Activated naive CD8-positive, alpha-beta T cell treated with anti-CD3 and anti-CD28 coated beads, Interleukin-2, amount 50 U/mL, for 16 hours (primary cell): ENCODE measurements at regions not wholly inside any gene's neighbourhood (a gene's known extent, or its start where the extent isn't known, plus 50 kb on each side); places are given as distances from the start of the nearest gene placed in this dataset.

Experiments used
- DNase-seq: peaks from one replicate; pipeline ENCODE4 v3.0.0-alpha.2; 2020; ENCODE audit warnings: low read depth, low spot score

DNA sequence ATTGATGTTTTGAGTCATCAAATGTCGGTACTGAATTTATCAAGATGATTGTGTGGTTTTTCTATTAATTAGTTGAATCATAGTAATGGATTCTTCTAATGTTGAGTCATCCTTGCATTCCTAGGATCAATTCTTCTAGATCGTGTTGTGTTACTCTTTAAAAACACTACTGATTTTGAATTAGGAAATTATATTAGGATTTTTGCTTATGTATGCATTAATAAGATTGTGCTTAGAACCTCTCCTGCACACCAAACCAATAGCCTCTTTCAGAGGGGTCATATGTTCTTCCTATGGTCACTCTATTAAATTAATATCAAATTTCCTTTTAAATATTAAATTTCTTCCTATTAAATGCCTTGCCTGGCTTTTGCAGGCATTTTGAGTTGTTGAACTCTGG is 151.7 kb upstream of the TOPAZ1 start:
- DNase-seq: no peak

DNA sequence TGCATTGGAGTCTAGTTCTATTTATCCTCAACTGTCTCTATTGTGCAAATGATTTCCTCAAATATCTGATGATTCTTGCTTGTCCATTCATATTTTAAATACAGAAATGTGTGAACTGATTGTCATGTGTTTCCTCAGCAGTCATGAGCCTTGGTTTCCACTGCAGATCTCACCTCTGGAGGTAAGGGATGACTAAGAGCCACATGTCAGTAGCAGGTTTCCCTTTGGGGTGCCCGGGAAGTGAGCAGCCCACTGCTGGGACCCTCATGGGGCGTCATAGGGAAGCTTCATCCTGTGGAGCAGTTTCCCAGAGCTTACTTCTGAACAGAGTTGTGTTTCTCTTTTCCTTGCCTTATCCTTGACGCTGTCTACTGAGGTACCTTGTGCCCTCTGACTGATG is 149.2 kb upstream of the TOPAZ1 start:
- DNase-seq: no peak

DNA sequence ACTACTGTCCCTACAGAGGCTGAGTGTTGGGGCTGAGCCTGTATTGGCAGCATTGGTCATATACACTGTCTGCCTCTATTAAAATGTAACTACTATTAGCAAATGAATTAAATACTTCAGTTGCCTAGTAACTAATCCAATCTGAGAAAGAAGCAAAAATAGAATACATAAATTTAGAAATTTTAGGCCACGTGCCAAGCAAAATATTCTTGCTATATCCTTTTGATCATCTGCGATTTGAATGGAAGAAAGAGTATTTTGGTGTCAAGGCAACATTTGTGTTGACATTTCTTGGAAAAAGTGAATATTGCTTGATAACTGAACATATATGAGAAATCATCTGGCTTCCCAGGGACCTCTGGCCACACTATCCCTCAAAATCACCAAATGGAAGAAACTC is 148.2 kb upstream of the TOPAZ1 start:
- DNase-seq: no peak

DNA sequence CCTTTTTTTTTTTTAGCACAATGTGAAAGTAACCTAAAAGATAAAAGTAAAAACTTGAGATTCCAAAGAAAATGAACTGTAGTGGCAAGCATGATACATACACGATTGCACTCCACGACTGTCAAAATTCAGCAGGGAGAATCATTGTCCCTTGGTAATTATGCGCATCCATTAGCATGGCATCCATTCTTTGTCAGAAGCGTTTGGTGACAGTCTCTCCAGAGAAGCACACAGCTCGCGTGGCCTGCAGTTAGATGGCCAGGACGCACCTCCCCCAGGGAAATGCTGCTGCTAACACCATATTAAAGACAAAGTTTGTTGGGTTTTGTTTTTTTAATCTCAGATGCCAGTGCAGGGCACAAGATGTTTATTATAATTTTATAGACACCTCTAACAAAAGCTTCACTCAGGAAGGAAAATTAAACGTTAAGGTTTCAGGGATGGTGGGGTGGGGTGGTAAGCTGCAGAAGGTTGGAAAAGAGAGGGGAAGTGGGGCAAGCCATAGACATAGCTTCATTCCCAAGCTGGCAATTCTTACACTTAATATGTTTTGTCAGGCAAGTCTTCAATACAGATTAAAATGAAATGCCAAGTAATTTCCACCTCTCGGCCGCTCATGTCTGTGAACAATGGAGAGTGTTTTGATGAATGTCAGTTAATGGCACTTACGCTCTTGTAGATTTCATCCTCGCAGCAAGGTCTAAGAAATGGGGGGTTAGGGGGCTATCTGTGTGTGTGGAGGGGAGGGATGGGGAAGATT is 142.8 kb upstream of the TOPAZ1 start:
- no peak for DNase-seq

DNA sequence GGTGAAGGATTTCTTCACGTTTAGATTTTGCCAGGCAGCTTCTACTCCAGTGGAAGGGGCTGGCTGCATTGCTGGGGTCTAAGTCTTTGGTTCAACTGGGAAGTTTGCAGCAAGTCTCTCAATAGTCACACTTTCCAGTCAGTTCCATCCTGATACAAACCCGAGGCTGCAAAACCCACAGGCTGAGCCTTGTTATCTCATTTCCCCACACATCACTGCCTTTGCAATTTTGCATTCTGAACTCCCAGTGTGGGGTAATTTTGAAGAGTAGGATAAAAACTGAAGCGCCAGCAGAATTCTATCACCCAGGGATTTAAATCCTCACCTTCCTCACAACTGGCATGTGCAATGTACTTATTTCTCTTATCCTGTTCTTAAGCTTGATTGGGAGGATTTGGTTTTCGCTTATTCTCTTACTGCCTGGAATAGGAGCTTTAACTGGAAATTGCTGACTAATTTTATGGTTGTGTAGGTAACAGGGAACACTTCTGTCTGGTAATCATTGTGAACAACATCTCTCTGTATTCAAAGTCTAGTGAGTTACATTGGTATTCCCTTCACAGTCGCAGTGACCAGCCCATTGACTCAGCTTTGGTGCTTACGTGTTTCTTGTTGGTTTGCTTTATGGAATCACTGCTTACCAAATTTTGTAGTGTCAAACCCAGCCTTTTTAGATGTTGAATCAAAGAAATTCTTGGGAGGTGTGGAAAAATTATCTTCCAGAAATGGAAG is 142.0 kb upstream of the TOPAZ1 start:
- DNase-seq: no peak

DNA sequence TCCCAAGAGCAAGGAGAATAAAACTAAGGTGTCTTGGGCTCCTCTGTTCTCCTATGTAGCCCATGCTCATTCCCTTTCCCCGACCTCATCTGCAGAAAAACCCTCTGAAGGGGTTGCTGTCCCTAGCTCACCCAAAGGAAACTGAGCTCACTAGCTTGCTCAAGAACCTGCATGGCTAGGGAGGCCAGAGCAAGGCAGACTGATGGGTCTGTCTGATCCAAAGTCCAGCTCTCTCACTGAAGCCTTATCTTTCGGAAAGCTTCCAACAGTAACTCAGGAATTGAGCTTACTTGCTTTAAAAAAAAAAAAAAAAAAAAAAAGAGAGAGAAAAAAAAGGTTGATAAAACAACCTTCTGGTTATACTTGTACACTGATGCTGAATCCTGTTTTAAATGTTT is 141.4 kb upstream of the TOPAZ1 start:
- DNase-seq: no peak

DNA sequence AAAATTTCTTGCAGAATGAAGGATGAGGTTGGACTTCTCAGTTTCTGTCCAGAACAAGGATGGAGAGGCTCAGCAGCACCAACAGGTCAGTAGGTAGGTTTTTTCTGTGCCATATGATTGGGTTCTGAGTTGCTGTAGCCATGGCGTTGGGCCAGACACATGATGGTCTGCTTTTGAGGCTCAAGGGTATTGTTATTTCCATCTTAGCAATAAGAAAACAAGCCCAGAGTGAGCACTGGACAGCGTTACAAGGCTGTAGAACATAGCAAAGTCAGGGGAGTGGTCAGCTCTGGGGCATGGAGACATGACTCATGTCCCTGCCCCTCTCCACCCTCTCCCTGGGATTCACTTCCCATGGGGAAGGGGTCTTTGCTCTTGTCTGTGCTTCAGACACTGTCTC is 137.6 kb upstream of the TOPAZ1 start:
- DNase-seq: no peak

DNA sequence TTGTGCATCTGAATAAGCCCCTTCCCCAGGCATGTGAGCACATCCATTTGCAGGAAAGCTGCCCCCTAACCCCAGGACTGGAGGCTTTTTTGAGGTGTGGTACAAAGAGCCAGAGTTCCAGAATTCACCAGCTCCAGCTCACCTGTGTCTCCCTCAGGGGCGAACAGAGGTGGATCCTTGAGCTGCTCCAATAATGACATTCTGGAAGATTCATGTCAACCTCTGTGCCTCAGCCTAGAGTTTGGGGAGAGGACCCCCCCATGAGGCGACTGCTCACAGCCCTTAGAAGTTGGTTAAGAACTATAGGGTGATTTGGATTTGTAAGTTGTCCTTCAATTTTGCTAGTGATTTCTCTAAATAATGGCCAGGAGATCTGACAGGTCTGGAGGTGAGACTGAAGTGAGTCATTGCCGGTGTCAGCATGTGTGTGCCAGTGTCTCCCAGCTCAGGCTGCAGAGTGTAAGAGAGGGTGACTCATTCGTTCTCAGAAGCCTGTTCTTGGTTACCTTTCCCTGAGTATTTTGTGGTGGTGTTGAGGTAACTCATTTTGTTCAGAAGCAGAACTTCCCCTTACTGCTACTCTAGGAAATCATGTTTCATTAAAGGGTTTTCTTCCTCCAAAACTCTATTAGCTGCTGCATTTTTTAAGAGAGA is 136.9 kb upstream of the TOPAZ1 start:
- DNase-seq: peak; percentile 18

DNA sequence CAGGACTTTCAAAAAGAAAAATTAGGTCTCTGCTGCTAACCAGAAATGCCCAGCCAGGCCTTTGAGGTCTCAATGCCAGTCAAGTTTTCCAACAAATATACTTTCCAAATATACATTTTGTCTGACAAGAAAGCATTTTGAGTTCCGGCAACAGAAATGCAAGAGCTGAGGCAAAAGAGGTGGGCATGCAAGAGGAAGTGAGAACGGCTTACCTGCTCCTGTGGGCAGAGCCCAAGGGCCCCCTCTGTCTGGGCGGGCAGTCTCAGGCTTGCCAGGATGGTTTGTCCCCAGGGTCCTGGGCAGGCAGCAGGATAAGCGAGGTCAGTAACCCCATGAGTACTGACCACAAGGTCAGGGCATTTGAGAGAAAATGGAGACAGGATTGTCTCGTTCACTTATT is 136.1 kb upstream of the TOPAZ1 start:
- DNase-seq: no peak

DNA sequence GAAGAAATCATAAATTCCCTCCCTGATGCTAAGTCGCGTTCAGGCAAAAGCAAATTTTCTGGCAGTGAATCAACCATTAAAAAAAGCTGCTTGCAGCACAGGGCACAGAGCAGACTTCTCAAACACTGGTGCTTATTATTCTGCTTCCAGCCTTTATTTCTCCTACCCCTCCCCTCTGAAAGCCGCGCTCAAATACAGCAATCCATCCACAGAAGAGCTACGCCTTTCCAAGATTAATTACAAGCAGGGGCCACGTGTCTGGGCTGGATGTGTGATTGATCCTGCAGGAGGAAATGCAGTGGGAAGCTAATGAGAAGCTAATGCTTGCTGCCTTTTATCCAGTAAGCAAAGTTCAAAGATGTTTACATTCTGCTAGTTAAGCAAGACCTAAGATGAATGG is 134.9 kb upstream of the TOPAZ1 start:
- no peak for DNase-seq

DNA sequence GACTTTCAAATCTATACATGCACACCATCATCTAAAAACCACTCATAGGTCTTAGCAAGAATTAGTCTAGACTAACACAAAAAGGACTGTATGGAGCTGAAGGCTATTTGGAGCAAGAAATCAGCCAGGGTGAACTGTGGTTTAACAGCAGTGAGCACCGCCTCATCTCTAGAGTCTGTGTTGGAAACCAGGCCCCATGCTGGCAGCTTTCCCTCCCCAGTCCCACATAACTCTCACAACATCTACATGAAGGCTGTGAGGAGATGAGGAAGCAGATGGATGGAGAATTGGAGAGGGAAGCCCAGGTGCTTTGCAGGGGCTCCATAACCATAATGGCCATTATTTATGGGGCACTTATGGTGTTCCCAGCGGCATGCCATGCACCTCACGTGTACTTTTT is 133.2 kb upstream of the TOPAZ1 start:
- no peak for DNase-seq

DNA sequence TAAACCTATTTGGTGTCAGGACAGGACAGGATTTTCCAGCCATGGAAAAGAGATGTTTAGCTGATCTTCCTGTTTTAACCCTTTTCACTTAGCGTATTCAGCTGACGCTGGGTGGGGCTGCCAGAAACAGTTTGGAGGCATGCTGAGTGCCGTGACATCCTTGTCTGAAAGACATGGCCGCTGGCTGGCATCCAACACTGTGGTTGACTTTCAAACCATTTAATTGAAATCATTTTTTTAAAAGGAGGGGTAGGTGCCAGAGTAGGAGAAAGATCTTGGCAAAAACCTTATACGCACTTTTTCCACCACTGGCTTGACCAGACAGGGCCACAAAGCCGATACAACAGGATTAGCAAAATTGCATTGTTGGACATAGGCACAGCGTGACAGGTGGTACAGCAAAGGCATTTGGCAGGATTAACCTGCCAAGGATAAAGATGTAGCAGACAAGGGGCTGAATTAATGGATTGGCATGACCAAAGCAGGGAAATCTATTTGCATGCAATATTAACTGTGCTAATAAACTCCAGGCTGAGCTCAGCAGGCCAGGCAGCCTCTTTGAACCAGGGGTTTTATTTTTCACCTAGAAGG is 131.8 kb upstream of the TOPAZ1 start:
- no peak for DNase-seq

DNA sequence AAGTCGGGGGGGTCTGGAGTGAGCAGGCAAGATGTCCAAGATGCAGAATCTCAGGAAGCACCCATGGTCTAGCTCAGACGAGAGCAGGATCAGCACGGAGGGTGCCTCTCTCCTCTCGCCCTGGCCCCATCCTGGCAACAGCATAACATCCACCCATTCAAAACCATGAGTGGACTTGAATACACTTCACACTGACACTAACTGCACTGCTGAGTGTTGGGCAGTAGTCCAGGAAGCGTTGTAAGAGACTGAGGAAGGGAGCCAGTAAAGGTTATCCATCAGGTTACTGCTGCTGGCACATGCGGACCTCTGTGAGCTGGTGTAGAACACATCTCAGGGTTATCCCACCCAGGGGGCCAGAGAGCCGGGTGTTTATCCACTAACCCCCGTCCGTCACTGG is 131.0 kb upstream of the TOPAZ1 start:
- no peak for DNase-seq

DNA sequence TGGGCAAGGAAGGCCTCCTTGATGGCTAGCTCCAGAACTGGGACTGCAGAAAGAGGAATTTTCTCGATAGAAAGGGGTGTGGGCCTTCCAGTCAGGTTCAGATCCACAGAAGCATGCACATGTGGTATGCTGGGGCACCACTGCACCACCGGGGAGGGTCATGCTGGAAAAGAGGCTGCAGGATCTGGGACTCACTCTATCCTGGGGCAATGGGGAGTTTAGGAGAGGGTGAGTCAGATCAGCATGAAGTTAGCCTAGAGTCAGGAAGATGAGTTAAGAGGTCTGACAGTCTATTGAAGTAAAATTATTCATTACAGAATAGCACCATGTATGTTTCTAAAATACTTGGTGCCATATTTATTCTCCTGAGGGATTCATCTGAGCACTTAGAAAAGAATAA is 130.2 kb upstream of the TOPAZ1 start:
- DNase-seq: no peak

DNA sequence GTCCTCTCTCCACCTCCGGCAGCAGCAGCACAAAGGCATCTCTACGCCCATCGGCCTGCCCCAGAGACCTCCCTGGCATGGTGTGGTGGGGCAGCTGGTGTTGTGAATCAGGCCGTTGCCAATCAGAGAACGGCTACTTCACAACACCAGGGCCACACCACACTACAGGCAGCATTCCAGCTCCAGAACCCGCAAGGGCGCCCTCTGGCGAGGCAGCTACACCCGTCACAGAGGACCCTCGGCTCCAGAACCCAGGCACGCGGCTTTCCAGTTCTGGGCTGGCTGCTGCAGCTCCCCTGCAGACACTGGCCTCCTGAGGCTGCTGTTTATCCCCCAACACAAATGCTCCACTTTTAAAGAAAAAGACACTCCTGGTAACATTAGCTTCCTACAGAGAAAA is 127.5 kb upstream of the TOPAZ1 start:
- peak; percentile 21 for DNase-seq

DNA sequence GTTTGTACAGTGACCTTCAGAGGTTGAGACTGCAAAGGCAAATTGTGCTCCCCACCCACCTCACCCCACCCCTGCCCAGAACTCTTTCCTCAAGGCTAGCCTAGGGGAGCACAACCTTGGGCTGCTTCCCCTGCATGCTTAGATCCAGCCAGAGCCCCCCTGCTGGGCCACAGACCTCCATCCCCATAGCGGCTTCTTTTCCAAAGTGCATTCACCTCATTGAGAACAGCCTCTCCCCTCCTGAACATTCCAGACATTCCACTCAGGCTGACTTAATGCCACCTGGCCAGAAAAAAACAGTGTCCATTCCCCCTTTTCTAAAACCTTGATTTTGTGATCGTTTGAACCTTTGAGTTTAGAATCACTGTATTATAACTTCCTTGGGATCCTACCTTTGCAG is 124.4 kb upstream of the TOPAZ1 start:
- DNase-seq: no peak

DNA sequence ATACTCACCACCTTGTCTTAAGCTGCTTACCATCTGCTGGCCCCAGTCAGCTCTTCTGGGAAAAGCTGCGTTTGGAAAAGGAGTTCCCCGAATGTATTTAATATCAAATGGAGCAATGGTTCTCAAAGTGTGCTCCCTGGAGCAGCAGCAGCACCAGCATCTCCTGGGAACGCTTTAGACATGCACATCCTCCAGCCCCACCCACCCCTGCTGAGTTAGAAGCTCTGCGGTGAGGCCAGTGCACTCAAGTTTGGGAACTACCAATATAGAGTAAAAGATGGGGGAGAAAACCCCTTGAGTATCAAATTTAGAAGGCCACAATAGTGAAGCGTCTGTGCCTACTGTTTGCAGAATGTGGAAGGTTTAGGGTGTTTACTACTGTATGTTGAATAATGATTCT is 124.0 kb upstream of the TOPAZ1 start:
- no peak for DNase-seq

DNA sequence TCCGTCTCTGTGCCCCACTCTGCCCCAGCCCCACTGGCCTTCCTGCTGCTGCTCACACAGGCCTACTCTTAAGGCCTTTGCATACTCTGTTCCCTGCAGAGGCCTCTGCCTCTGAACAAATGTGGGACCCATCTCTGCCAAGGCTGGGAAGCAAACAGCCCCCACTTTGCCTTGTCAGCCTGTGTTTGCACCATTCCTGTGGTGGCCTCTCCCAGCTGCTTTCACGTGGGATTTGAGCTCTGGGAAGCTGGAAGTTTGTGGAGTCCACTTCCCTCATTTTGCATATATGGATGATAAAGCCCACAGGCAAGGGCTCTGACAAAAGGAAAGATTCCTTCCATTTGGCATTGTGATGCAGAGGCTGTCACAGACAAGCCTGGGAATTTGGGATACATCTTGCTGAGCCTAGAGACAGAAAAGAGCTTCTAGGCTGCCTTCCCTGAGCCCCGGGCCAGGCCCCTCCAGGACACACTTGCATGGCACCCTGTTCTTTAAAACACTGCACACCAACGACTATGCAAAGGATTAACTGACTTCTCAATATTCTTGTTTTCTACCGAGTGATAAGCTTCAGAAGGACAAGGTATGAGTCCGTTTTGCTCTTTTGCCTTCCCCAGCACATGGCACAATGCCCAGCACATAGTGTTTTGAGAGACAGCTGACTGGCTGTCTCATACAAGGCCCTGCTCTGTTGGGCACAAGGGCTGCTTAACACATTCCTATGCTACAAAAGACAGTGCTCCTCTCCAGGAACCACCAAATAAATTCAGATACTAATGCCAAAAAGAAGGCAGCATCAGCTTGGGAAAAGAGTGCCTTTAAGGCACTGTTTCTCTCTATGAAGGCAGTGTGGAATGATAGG is 120.7 kb upstream of the TOPAZ1 start:
- DNase-seq: no peak

DNA sequence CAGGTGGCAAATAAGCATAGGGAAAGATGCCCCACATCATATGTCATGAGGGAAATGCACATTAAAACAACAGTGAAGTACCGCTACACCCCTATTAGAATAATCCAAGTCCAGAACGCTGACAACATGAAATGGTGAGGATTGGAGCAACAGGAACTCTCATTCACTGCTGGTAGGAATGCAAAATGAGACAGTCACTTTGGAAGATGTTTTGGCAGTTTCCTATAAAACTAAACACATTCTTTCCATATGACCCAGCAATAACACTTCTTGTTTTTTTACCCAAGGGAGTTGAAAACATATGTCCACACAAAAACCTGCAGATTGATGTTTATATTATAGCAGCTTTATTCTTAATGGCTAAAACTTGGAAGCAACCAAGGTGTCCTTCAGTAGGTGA is 116.4 kb upstream of the TOPAZ1 start:
- DNase-seq: no peak

DNA sequence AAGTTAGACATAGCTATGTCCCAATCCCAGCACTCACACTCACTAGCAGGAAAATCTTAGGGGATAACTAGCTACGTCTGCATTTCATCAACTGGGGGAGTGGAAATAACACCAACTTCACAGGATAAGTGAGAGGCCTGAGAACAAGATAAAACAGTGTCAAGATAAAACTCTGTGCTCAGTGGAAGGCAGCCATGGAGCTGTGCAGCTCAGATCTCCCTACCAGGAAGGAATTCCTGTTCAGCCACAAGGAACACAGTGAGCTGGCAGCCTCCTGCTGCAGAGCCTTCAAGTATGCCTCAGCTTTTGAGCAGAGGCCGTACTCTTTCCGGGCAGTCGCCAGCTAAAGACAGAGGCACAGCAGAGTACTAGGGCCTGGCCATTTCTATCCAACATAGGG is 115.8 kb upstream of the TOPAZ1 start:
- DNase-seq: no peak

DNA sequence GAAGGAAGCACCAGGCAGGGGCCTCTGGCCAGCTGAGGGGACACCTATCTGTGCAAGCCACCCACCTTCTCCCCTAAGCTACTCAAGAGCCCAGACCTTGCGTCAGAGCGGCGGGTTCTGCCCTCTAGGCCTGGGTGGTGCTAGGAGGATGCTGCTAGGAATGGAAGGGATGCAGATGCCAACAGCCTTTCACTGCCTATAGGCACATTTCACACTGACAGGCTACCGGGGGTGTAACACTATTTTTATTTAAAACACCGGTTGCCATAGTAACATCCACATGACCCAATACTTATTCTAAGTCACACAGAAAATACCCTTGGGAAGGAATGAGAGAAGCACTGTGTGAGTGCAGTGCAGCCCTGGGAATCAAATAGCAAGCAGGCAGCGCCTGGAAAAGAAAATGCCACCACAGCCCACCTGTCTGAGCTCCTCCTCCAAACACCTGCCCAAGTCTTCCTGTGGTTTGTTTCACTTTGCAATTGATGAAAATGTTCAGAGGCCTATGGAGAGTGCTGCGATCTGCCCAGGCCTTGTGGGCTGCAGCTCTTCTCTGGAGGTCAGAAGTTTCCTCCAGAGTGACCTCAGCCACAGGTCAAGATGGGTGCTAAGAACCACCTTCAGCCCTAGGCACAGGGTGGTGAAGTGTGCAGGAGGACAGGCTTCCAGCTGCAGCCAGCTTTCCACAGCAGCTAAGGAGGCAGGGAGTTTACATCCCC is 113.5 kb upstream of the TOPAZ1 start:
- DNase-seq: no peak
